ENCODE measurements at regions not wholly inside any gene's neighbourhood (a gene's known extent, or its start where the extent isn't known, plus 50 kb on each side); places are given as distances from the start of the nearest gene placed in this dataset.

DNA sequence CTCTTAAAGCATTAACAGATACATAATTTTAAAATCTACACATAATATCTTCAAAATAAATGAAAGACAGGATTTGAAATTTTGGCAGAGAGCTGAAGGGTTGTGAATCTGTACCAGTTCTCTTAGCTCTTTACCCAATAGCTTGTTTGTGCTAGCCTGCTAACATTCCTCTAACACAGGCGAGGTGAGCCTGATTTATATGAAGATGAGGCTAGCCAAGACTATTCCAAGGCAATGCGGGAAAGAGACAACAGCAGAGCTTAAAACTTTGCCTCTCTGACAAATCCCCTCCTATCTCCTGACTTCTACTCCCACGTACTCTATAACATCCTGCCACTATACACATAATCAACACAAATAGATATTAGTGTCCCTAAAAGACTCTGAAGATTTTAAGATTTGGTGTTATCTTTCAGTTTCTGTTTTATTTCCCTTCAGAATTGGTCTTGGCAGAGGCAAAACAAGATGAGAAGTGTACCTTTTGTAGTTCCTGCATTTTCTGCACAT lies 745.6 kb upstream of the ZNF608 start:
- TF ChIP-seq, protein P1, sequence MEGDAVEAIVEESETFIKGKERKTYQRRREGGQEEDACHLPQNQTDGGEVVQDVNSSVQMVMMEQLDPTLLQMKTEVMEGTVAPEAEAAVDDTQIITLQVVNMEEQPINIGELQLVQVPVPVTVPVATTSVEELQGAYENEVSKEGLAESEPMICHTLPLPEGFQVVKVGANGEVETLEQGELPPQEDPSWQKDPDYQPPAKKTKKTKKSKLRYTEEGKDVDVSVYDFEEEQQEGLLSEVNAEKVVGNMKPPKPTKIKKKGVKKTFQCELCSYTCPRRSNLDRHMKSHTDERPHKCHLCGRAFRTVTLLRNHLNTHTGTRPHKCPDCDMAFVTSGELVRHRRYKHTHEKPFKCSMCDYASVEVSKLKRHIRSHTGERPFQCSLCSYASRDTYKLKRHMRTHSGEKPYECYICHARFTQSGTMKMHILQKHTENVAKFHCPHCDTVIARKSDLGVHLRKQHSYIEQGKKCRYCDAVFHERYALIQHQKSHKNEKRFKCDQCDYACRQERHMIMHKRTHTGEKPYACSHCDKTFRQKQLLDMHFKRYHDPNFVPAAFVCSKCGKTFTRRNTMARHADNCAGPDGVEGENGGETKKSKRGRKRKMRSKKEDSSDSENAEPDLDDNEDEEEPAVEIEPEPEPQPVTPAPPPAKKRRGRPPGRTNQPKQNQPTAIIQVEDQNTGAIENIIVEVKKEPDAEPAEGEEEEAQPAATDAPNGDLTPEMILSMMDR (IDR thresholded peaks at IDR 0.05; ENCODE audit: low read depth, low read length, missing control alignments) = no peak
- in situ Hi-C loops (cut with HindIII; ENCODE audit: low sequenced_read_pairs) = no loop called here
- DNase-seq (ENCODE audit: low read depth) = no peak
- no peak overlapping the region for H3K4me3 ChIP-seq (ENCODE audit: low read depth, low read length)

DNA sequence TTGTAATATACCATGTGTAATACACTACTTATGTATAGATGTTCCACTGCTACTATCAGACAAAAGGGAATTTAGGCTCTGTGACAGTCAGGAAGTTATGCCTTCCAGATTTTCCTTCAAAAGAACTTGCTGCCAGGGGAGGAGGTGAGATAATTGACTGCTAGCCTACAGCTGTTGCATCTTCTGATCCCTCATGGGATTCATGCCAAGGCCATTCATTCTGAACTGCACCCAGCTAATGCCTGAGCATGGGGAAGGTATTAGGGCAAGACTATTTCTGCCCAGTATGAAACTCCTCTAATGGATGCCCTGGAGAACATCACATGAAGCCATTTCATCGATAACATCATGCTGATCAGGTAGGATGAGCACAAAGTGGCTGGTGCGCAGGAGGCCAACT lies 746.5 kb upstream of the ZNF608 start:
- no peak for DNase-seq (ENCODE audit: low read depth)
- in situ Hi-C loops (cut with HindIII; ENCODE audit: low sequenced_read_pairs) = no loop called here
- TF ChIP-seq, protein P1 (IDR thresholded peaks at IDR 0.05; ENCODE audit: low read depth, low read length, missing control alignments) = no peak
- no peak overlapping the region for H3K4me3 ChIP-seq (ENCODE audit: low read depth, low read length)

DNA sequence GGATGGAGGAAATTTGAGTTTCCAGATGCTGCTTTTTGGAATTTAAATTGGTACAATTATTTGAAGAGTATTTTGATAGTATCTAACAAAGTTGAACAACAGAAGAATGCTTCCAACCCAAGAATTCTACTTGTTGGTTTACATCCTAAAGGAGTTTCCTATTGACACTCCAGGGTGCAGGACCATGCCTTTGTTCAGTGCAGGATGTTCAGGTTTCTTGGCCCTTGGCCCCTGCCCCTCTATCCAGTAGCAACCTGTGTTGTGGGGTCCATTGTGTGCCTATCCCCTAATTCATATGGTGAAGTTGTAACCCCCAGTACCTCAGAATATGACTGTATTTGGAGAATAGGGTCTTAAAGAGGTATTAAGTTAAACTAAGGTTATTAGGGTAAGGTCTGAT lies 750.0 kb upstream of the ZNF608 start:
- H3K4me3 ChIP-seq (ENCODE audit: low read depth, low read length) = no peak overlapping the region
- in situ Hi-C loops (cut with HindIII; ENCODE audit: low sequenced_read_pairs) = no loop called here
- TF ChIP-seq, protein P1 (IDR thresholded peaks at IDR 0.05; ENCODE audit: low read depth, low read length, missing control alignments) = no peak
- no peak for DNase-seq (ENCODE audit: low read depth)

DNA sequence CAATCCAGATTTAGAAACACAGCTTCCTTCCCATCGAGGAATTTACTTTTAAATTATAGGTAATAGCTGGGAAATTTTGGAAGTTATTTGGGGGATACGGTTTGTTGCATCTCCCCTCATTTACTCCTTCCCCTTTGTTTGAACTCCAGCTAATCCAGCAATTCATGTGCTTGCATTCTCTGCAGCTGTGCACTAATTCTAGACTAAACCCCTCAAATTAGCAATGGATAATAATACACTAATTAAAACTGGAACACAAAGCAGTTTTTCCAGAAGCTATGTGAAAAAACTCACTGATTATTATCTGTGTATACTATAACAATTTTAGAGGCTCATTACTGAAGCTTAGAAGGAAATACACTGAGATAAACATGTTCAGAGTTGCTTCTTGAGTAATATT lies 751.2 kb upstream of the ZNF608 start:
- DNase-seq (ENCODE audit: low read depth) = no peak
- H3K4me3 ChIP-seq (ENCODE audit: low read depth, low read length) = no peak overlapping the region
- in situ Hi-C loops (cut with HindIII; ENCODE audit: low sequenced_read_pairs) = no loop called here
- TF ChIP-seq, protein P1 (IDR thresholded peaks at IDR 0.05; ENCODE audit: low read depth, low read length, missing control alignments) = no peak

DNA sequence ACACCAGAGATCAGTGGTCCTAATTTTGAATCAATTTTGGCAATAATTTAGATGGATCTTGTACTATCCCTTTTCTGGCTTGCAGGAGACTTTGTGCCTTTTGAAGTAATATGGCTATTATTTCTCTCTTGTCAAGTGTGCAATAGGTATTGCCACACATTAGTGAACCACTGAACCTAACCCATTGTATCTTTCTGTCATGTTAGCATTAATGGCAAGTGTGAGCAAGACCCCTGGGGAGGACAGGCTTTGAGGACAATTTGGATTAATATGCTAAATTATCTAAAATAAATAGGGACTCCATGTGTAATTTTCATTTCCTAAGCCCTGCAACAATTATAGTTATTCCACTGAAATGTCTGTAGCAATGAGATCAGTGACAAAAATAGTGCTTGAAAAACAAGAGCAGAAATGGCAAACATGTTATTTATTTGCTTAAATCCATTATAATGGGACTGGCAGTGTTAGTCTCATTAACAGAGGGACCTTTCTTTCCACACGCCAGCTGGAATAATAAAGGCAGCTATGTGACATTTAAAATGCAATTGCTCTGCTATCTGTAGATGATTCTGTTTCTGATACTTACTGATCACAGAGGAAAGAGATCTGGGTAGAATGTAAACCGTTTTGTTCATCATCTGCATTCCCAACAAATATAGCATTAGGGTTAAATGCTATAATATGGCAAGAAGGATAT lies 753.3 kb upstream of the ZNF608 start:
- in situ Hi-C loops (cut with HindIII; ENCODE audit: low sequenced_read_pairs) = no loop called here
- H3K4me3 ChIP-seq (ENCODE audit: low read depth, low read length) = no peak overlapping the region
- no peak for DNase-seq (ENCODE audit: low read depth)
- TF ChIP-seq, protein P1 (IDR thresholded peaks at IDR 0.05; ENCODE audit: low read depth, low read length, missing control alignments) = no peak

DNA sequence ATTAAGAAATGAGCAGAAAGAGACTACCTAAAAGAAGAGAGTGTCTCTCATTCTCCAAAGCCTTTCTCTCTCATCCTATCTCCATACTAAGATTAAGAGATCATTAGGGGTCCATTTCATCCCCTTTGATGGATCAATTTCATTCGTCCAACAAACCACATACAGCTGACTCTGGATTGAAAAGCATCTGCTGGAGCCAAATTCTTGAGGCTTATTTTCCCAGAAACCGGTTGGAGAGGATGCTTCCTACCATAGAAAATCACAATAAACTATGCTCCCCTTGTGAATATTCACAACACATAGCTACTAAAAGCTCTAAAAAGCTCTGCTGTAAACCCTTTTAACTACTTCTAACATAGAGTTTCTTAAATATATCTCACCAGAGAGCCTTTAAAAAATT lies 755.0 kb upstream of the ZNF608 start:
- in situ Hi-C loops (cut with HindIII; ENCODE audit: low sequenced_read_pairs) = no loop called here
- DNase-seq (ENCODE audit: low read depth) = peak; percentile 23
- no peak overlapping the region for H3K4me3 ChIP-seq (ENCODE audit: low read depth, low read length)
- TF ChIP-seq, protein P1 (IDR thresholded peaks at IDR 0.05; ENCODE audit: low read depth, low read length, missing control alignments) = no peak
